Endodermal cell (in vitro differentiated cells): ENCODE measurements at regions not wholly inside any gene's neighbourhood (a gene's known extent, or its start where the extent isn't known, plus 50 kb on each side); places are given as distances from the start of the nearest gene placed in this dataset.

Source experiments
- DNase-seq: peaks from one replicate; pipeline ENCODE4 v3.0.0-alpha.2; 2017
- H3K27ac ChIP-seq: 2 replicates; pipeline ENCODE4 v1.5.1; 2013; ENCODE audit warnings: mild to moderate bottlenecking, low read depth, low read length, moderate library complexity
- H3K27me3 ChIP-seq: 2 replicates; pipeline ENCODE4 v1.6.1; 2013; ENCODE audit warnings: mild to moderate bottlenecking, low read length, moderate library complexity; ENCODE audit not compliant: insufficient read depth, control insufficient read depth, poor library complexity, severe bottlenecking
- H3K36me3 ChIP-seq: 2 replicates; pipeline ENCODE4 v1.7.0; 2013; ENCODE audit warnings: mild to moderate bottlenecking, low read length, moderate library complexity; ENCODE audit not compliant: control insufficient read depth, insufficient read depth
- H3K4me1 ChIP-seq: one replicate; pipeline ENCODE4 v1.7.0; 2013; ENCODE audit warnings: low read length; ENCODE audit not compliant: control insufficient read depth, insufficient read depth
- H3K4me3 ChIP-seq: 2 replicates; pipeline ENCODE4 v1.5.1; 2013; ENCODE audit warnings: mild to moderate bottlenecking, low read length, moderate library complexity
- H3K9ac ChIP-seq: 2 replicates; pipeline ENCODE4 v1.6.1; 2013; ENCODE audit warnings: mild to moderate bottlenecking, low read length, moderate library complexity; ENCODE audit not compliant: poor library complexity, severe bottlenecking; ENCODE audit errors: extremely low read depth
- H3K9me3 ChIP-seq: 2 replicates; pipeline ENCODE4 v1.6.1; 2013; ENCODE audit warnings: mild to moderate bottlenecking, low read length, moderate library complexity; ENCODE audit not compliant: control insufficient read depth
- H3K27ac Mint-ChIP-seq: 2 replicates; pipeline ENCODE4 v1.8.0; 2020; ENCODE audit warnings: mixed read lengths
- H3K27me3 Mint-ChIP-seq: 2 replicates; pipeline ENCODE4 v1.8.0; 2021; ENCODE audit warnings: mild to moderate bottlenecking, mixed read lengths; ENCODE audit not compliant: insufficient read depth
- H3K36me3 Mint-ChIP-seq: 2 replicates; pipeline ENCODE4 v1.8.0; 2020; ENCODE audit warnings: low read depth, mixed read lengths
- H3K4me1 Mint-ChIP-seq: 2 replicates; pipeline ENCODE4 v1.8.0; 2020; ENCODE audit warnings: mixed read lengths
- H3K4me3 Mint-ChIP-seq: 2 replicates; pipeline ENCODE4 v1.8.0; 2020; ENCODE audit warnings: mild to moderate bottlenecking, moderate library complexity, mixed read lengths
- H3K9me3 Mint-ChIP-seq: 2 replicates; pipeline ENCODE4 v1.8.0; 2020; ENCODE audit warnings: mild to moderate bottlenecking, mixed read lengths
- CTCF ChIP-seq: fragments of 200-600 bp; sonication (generic); conservative IDR thresholded peaks from 2 replicates; pipeline ENCODE4 v1.5.0; 2021; ENCODE audit warnings: antibody characterized with exemption, mild to moderate bottlenecking
- WGBS, 2 experiments: methylation state at CpG; one replicate each; pipeline versions ENCODE4 v1.1.5 to v1.1.7; 2013; ENCODE audit warnings: missing lambda C conversion rate in 2 of 2, mixed read lengths in 1 of 2; ENCODE audit not compliant: insufficient coverage in 1 of 2, insufficient read length in 1 of 2; 5-methylcytosine and 5-hydroxymethylcytosine counted together

DNA sequence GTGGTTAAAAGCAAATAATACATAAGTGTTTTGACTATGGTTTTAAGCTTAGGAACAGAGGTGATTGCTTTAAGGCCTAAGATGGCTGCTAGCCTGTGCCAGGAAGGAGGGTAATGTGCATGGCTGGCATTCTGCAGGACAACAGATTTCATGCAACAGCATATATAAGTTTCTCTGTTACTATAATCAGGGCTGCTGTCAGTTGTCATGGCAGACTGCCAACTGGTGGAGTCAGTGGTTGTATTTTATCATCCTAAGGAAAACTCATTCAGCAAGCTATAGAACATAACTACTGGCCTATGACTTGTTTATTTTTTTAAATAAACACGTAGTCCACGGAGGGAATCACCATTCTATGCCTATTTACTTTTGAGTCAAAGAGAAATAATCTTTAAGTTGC lies 77.7 kb upstream of the DCAF8L1 start:
- H3K9me3 Mint-ChIP-seq = no peaks in the 10 kb centered on the region
- no peak for TF ChIP-seq CTCF
- H3K27ac ChIP-seq = no peak overlapping the region
- no peak overlapping the region for H3K27ac Mint-ChIP-seq
- WGBS, 2 experiments = 92% methylated on average over 2 of the region's 2 CpGs; no CpG with 5 or more reads in 1 of the 2 experiments
- peaks cover 6% of the 10 kb centered on the region for H3K9me3 ChIP-seq
- H3K36me3 Mint-ChIP-seq = no peaks in the 10 kb centered on the region
- no peak overlapping the region for H3K4me3 Mint-ChIP-seq
- DNase-seq = no peak
- H3K4me1 Mint-ChIP-seq = no peaks in the 10 kb centered on the region
- H3K27me3 Mint-ChIP-seq = no peaks in the 10 kb centered on the region
- H3K9ac ChIP-seq = no peak overlapping the region
- no peak overlapping the region for H3K4me3 ChIP-seq
- no peaks in the 10 kb centered on the region for H3K4me1 ChIP-seq
- no peaks in the 10 kb centered on the region for H3K27me3 ChIP-seq
- H3K36me3 ChIP-seq = no peaks in the 10 kb centered on the region

DNA sequence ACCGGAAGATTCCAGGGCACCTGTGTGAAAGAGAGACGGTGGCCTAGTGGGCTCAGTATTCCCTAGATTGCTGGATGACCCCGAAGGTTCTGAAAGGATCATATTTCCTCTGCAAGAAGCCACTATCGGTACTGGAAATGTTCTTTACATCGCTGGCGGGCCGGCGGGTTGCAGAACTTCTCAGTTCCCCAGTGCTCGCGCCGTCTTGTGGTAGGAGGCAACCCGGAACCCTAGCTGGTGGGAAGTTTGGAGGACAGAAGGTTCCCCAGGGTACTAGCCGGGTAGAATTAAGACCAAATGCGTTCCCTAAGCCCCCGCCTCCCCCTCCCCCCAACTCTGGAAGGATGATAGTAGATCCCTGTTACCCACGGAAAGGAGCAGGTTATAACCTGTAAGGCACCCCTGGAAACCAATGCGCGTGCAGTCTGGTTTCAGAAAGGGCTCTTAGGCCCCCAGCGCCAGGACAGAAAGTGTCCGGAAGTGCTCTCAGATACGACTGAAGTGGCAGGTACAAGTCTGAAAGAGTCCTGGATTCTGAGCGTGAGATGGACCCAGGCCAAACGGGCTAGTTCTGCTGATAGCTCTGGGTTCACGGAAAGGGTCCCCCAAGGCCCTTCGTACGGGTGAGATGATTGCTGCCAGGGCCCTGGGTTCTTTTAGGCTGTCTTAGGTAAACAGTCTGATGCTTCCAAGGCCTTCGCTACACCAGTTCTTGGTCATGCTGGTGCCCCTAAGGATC lies 61.7 kb upstream of the DCAF8L1 start:
- Histone ChIP-seq H3K9ac (no peak overlapping the region), H3K27ac (no peak overlapping the region), H3K36me3 (no peaks in the 10 kb centered on the region), H3K27me3 (no peaks in the 10 kb centered on the region), H3K9me3 (no peaks in the 10 kb centered on the region), H3K4me1 (no peaks in the 10 kb centered on the region), H3K4me3 (no peak overlapping the region)
- TF ChIP-seq CTCF = no peak
- 92 to 97% methylated on average over 14 to 27 of the region's 27 CpGs for WGBS, 2 experiments
- no peaks in the 10 kb centered on the region for H3K36me3 Mint-ChIP-seq
- H3K27ac Mint-ChIP-seq = no peak overlapping the region
- DNase-seq = no peak
- peaks cover 2% of the 10 kb centered on the region for H3K27me3 Mint-ChIP-seq
- H3K4me3 Mint-ChIP-seq = no peak overlapping the region
- peaks cover 10% of the 10 kb centered on the region for H3K9me3 Mint-ChIP-seq
- H3K4me1 Mint-ChIP-seq = no peaks in the 10 kb centered on the region

- H3K9me3 Mint-ChIP-seq = peaks cover 11% of the 10 kb centered on the region
- 95 to 98% methylated on average over 10 to 16 of the region's 16 CpGs for WGBS, 2 experiments
- no peaks in the 10 kb centered on the region for H3K36me3 Mint-ChIP-seq
- DNase-seq = no peak
- H3K4me3 Mint-ChIP-seq = no peak overlapping the region
- H3K4me1 ChIP-seq = no peaks in the 10 kb centered on the region
- no peaks in the 10 kb centered on the region for H3K27me3 ChIP-seq
- no peak for TF ChIP-seq CTCF
- H3K9ac ChIP-seq = no peak overlapping the region
- H3K27me3 Mint-ChIP-seq = peaks cover 2% of the 10 kb centered on the region
- H3K9me3 ChIP-seq = no peaks in the 10 kb centered on the region
- no peaks in the 10 kb centered on the region for H3K36me3 ChIP-seq
- no peak overlapping the region for H3K27ac ChIP-seq
- H3K4me3 ChIP-seq = no peak overlapping the region
- no peak overlapping the region for H3K27ac Mint-ChIP-seq
- no peaks in the 10 kb centered on the region for H3K4me1 Mint-ChIP-seq
These were observed 61.0 kb upstream of the DCAF8L1 start for GRCh38 chrX:28042260-28042659.
